ENCODE measurements at regions not wholly inside any gene's neighbourhood (a gene's known extent, or its start where the extent isn't known, plus 50 kb on each side); places are given as distances from the start of the nearest gene placed in this dataset.
"Not testable (repeated sequence)": the region's sequence is repeated elsewhere in the genome, so short reads cannot be mapped to it uniquely, and the experiment has no call there.

- no peak for DNase-seq
Measured at GRCh38 chr18:22753130-22753831, 179.8 kb upstream of the RBBP8 start.

DNA sequence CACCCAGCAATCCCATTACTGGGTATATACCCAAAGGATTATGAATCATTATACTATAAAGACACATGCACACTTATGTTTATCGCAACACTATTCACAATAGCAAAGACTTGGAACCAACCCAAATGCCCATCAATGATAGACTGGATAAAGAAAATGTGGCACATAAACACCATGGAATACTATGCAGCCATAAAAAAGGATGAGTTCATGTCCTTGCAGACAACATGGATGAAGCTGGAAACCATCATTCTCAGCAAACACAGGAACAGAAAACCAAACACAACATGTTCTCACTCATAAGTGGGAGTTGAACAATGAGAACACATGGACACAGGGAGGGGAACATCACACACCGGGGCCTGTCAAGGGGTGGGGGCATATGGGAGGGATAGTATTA is 169.1 kb upstream of the RBBP8 start:
- not testable (repeated sequence) for DNase-seq

DNA sequence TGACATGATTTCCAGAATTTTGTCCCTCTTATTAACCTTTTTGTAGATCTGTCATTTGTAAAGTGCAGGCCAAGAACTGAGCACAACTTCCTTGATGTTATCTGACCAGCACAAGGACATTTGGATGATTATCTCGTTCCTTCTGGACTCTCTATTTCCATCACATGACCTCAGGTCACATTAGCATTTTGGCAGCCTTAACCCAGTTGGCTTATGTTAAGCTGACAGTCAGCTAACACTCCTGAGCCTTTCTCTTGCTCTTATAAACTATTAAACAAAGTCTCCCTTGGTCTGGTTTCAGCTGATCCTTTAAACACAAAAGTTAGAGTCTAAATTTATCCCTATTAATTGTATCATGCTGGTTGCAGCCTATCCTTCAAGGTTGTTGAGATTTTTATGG is 167.2 kb upstream of the RBBP8 start:
- no peak for DNase-seq

GRCh38 chr18:22767653-22768052 is 165.5 kb upstream of the RBBP8 start:
- DNase-seq, result no peak

DNA sequence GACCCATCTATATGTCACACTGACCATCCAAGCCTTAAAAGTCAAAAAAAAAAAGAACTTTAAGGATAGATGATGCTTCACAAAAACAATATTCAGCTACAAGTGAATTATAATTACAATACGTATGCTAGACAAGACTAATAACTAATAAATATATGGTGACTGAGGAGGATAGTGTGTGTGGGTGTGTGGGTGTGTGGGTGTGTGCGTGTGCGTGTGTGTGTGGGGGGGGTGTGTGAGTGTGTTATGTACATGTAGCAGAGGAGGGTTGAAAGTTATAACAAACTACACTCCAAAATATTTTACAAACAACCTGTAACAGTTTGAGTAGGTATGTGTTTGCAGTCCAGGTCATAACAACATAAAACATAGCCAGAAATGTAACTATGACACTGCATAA is 159.2 kb upstream of the RBBP8 start:
- DNase-seq, result no peak

- DNase-seq, result no peak
Measured at GRCh38 chr18:22778996-22779395, 154.1 kb upstream of the RBBP8 start.

GRCh38 chr18:22783245-22783644 is 149.9 kb upstream of the RBBP8 start:
- DNase-seq, result no peak

GRCh38 chr18:22783662-22784076 is 149.5 kb upstream of the RBBP8 start:
- DNase-seq, result no peak

- no peak for DNase-seq
Measured at GRCh38 chr18:22789052-22789451, 144.1 kb upstream of the RBBP8 start.

DNA sequence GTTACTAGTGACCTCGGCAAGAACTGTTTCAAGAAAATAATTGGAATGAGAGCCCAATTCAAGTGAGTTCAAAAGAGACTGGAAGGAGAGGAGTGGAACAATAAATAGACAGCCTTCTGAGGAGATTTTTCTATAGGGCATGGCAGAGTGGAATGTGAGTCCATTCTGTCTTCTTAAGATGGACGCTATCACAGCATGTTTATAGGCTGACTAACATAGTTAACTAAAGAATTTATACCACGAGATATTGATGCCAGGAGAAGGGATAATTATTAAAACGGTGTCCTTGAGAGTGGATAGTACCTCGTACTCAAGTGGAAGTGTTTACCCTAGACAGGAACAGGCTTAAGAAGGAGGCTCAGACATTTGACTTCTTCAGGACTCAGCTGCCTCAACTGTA is 143.5 kb upstream of the RBBP8 start:
- DNase-seq, result no peak

DNA sequence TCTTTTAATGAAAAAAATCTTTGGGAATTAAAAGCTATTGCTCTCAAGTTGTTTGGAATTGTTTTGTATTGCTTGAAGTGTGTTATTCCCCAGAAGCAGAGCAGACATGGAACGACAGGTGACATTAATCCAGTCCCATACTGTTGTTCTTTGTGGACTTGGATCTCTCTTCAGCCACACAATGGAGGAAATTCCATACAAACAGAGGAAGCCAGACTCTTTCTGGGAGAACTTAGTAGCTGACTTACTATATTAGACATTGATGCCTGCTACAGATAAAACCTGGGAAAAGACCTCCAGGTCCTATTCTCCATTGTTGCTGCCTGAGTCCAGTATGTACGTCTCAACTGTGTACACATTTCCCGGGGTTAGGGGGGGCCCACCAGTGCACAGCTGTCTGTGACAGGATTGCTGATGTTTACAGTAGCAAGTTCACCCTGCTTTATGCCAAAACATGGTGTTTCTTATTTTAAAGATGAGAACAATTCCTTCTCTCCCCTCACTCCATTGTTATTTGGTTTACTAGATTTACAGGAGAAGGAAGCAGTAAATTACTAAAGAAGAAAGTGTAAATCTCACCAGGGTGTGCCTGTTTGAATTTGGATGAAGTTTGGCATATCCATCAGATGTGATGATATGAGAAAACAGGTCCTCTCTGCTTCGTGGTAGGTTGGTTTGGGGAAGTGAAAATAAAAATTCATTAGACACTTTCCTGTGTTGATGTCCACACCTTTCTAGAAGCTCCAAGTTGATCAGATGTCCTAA is 142.4 kb upstream of the RBBP8 start:
- DNase-seq, result no peak

GRCh38 chr18:22791310-22791610 is 141.9 kb upstream of the RBBP8 start:
- no peak for DNase-seq

DNA sequence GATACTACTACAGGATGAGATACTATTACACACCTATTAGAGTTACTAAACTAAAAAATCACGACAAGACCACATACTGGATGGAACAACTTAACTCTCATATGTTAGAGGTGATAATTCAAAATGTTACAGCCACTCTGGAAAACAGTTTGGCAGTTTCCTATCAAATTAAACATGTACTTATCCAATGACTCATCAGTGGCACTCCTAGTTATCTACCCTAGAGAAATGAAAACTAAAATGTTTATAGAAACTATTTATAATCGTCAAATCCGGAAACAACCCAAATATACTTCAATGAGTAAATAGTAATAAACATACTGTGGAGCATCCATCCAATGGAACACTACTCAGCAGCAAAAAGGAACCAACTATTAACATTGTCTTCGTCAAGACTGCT is 137.0 kb upstream of the RBBP8 start:
- no peak for DNase-seq

DNA sequence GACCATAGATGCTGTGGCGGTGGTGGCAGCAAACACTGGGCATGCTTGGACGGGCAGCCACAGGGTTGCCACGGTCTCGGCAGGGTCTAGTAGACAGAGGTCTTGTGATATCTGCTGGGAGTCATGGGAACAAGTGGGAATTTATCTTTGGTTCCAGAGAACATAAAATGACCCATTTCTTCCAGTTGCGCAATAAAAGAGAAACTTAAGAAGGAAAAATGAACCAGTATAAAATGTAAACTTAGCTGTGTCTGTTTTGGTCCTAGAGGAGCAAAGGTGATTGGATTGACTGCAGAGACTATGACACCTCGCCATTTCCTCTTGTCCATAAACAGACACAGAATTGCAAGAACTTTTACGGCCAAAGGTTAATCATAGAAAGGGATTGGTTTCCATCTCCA is 132.6 kb upstream of the RBBP8 start:
- no peak for DNase-seq

- no peak for DNase-seq
Measured at GRCh38 chr18:22813648-22814328, 119.3 kb upstream of the RBBP8 start.

GRCh38 chr18:22814329-22814703 is 118.8 kb upstream of the RBBP8 start:
- DNase-seq, result no peak

DNA sequence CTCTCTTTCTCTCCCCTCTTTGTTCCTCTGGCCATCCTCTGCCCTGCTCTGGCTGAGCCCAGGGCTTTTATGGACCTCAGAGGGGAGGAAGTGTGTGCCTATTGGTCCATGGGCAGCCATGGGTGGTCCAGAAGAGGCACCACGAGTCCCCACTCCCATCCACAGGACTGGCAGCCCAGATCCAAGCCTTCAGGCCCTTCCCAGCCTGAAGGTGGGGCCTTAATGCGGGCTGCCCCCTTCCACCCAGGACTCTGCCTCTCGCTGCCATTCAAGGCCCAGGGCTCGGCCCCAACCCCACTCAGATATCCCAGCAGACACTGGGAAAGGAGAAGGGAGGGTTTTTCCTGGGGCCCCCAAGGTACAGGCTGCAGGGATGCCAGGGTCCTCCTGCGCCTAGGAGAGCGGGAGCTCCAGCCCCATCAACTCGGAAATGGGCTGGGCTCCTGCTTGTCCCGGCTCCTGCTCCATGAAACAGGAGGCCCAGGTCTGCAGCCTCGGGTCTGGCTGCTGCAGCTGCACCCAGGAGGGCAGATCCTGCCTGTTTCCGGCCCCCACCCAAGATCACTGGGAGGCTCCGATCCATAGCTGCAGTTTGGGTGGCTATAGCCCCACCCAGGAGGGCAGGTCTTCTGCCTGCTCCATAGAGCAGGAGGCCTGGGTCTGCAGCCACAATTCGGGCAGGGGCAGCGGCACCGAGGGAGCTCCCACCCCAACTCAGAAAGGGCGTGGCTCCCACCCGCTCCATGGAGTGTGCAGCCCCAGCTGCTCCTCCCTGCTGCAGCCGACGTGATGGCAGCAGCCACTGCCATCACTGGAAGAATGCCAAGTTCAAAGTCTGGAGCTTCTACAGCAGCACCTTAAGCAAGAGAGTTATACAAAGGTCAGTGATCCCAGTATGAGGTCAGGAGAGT is 116.6 kb upstream of the RBBP8 start:
- DNase-seq, result no peak

DNA sequence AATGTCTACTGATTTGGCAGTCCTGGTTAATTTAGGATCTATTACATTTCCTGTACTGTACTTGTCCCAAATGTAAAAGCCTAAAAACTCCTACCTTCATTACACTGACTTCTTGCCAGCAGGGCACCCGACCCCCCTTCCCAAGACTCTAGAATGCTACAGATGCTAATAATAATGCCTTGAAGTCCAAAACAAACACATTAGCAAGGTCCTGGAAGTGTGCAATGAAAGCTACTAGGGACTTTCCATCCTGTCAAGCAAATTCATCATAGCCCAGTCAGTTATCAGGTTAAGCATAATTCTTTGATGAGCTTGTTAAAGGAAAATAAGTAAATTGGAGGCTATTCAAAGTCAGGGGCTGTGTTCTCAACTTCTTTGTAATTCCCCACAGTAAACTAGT is 115.3 kb upstream of the RBBP8 start:
- DNase-seq, result no peak

DNA sequence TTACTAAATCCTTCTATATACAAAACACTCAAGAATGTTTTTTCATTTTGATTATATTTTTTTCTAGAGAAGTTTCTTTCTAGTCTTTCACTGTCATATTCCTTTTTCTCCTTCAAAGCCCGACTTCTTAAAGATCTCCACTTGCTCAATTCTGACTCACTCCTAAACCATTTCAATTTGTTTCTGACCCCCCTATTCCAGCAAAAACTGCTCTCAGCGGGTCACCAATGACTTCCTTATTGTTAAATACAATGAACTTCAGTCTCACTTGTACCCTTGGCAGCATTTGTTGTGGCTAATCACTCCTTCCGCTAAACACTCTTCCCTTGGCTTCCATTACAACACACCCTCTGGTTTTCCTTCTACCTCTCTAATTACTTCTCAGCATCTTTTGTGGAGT is 111.1 kb upstream of the RBBP8 start:
- no peak for DNase-seq

- DNase-seq, result no peak
Measured at GRCh38 chr18:22822841-22823508, 110.2 kb upstream of the RBBP8 start.

DNA sequence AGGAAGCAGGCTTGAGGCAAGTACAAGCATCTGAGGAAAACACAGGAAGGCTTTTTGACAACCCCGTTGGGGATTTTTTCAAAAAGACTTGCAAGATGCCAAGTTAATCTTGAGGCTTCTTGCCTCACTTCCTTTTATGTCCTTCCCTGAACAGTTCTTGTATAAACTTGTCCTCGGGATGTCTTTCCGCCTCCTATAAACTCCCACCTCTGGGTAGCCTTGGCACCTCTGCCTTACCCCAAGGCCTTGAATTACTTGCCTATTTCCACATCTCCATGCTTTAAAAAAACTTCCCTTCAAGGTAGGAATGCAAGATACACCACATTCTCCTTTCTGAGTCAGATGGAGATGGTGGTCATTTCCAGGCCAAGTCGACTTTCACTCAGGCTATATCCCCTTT is 106.4 kb upstream of the RBBP8 start:
- no peak for DNase-seq

GRCh38 chr18:22827216-22827615 is 105.9 kb upstream of the RBBP8 start:
- DNase-seq, result no peak

GRCh38 chr18:22827741-22828140 is 105.4 kb upstream of the RBBP8 start:
- DNase-seq, result no peak
